Lung (tissue), 11 donors: ENCODE measurements at regions not wholly inside any gene's neighbourhood (a gene's known extent, or its start where the extent isn't known, plus 50 kb on each side); places are given as distances from the start of the nearest gene placed in this dataset.

Experiments used
- ATAC-seq: fragments of 200-7000 bp; cut with Tn5 transposase; one replicate; pipeline ENCODE4 v1.9.1; 2020; ENCODE audit warnings: moderate number of reproducible peaks; ENCODE audit not compliant: insufficient read depth, low FRiP score
- DNase-seq, 3 donors: peaks; one replicate each; pipeline ENCODE4 v3.0.0-alpha.2; 2013 to 2017
- H3K27ac ChIP-seq, 2 donors: one replicate each; pipeline ENCODE4 v1.5.1; 2013; ENCODE audit warnings: mild to moderate bottlenecking in 2 of 2, moderate library complexity in 2 of 2, control low read depth in 1 of 2, inconsistent platforms in 1 of 2, low read depth in 1 of 2, low read length in 1 of 2
- H3K27me3 ChIP-seq, 3 donors: one replicate each; pipeline ENCODE4 v1.5.1; 2013; ENCODE audit warnings: low read length in 2 of 3; ENCODE audit not compliant: control insufficient read depth in 3 of 3, insufficient read depth in 3 of 3
- H3K36me3 ChIP-seq, 4 donors: one replicate each; pipeline ENCODE4 v1.5.1; 2013; ENCODE audit warnings: low read length in 4 of 4, mild to moderate bottlenecking in 1 of 4, moderate library complexity in 1 of 4; ENCODE audit not compliant: control insufficient read depth in 4 of 4, insufficient read depth in 4 of 4
- H3K4me1 ChIP-seq, 5 donors: one replicate each; pipeline ENCODE4 v1.5.1; 2013; ENCODE audit warnings: low read length in 5 of 5, mild to moderate bottlenecking in 2 of 5, moderate library complexity in 1 of 5; ENCODE audit not compliant: control insufficient read depth in 5 of 5, insufficient read depth in 5 of 5
- H3K4me3 ChIP-seq: one replicate; pipeline ENCODE4 v1.5.1; 2013; ENCODE audit warnings: mild to moderate bottlenecking, control low read depth, moderate library complexity
- H3K9ac ChIP-seq, 2 donors: one replicate each; pipeline ENCODE4 v1.5.1; 2013; ENCODE audit warnings: low read length in 2 of 2, control low read depth in 1 of 2; ENCODE audit not compliant: insufficient read depth in 1 of 2
- H3K9me3 ChIP-seq, 4 donors: one replicate each; pipeline ENCODE4 v1.5.1; 2013; ENCODE audit warnings: low read length in 3 of 4, mild to moderate bottlenecking in 1 of 4, moderate library complexity in 1 of 4; ENCODE audit not compliant: control insufficient read depth in 4 of 4, insufficient read depth in 3 of 4
- CTCF ChIP-seq: IDR thresholded peaks from 2 replicates; pipeline ENCODE4 v1.5.1; 2012; ENCODE audit warnings: mild to moderate bottlenecking; ENCODE audit errors: control extremely low read depth, extremely low read depth
- WGBS, 2 donors: extraction: QIAGEN DNeasy Blood & Tissue Kit; methylation state at CpG; one replicate each; pipeline ENCODE4 v1.1.7; 2013; 5-methylcytosine and 5-hydroxymethylcytosine counted together
- donor health status: control.
- donor health status: control.
- donor health status: Bipolar disorder and iron deficiency.
- donor health status: healthy.
- donor health status: DM: yes; HTN: yes; CAD: no.

DNA sequence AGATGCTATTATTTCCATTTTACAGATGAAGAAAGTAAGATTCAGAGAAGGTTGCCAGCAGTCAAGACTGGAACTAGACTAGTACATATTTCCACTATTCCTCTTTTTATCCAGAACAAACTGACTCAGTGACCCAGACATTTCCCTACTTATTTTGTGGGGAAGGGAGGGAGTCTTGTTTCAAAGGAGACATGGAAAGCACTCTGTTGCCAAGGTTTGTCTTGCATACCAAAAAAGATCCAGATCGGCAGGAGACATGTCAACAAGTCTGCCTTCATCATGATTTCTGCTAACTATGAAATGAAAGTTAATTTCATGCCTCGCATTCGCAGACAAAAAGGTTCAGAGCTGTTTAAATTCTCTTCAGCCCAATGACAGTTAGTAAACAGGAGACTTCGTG lies 328.3 kb downstream of the DHX15 start:
- Histone ChIP-seq H3K4me1 (peaks cover under 1 to 4% (median under 1%) of the 10 kb centered on the region in 5 donors), H3K9me3 (no peaks in the 10 kb centered on the region), H3K27ac (no peak overlapping the region), H3K27me3 (no peaks in the 10 kb centered on the region), H3K9ac (no peak overlapping the region), H3K36me3 (no peaks in the 10 kb centered on the region), H3K4me3 (no peak overlapping the region)
- no peak for TF ChIP-seq CTCF
- no peak for ATAC-seq
- WGBS, 2 donors: 66 to 79% methylated on average over 4 of the region's 4 CpGs
- DNase-seq: no peak

- no peak overlapping the region for H3K9ac ChIP-seq
- H3K27me3 ChIP-seq: no peaks in the 10 kb centered on the region
- 34 to 44% methylated on average over 2 of the region's 2 CpGs for WGBS, 2 donors
- no peaks in the 10 kb centered on the region for H3K9me3 ChIP-seq
- no peak overlapping the region for H3K4me3 ChIP-seq
- no peak overlapping the region for H3K27ac ChIP-seq
- no peak for DNase-seq
- peaks cover 4 to 11% (median 5%) of the 10 kb centered on the region in 5 donors for H3K4me1 ChIP-seq
- TF ChIP-seq CTCF: no peak
- ATAC-seq: no peak
- no peaks in the 10 kb centered on the region for H3K36me3 ChIP-seq
These were observed 332.2 kb downstream of the DHX15 start for GRCh38 chr4:24252121-24252520.

GRCh38 chr4:24251589-24251988 lies 332.8 kb downstream of the DHX15 start:
- 79 to 91% methylated on average over 2 of the region's 2 CpGs for WGBS, 2 donors
- no peak for ATAC-seq

More at GRCh38 chr4:24251589-24251988, 332.8 kb downstream of the DHX15 start:
- Histone ChIP-seq H3K4me3 (no peak overlapping the region), H3K4me1 (peaks cover 4 to 11% (median 5%) of the 10 kb centered on the region in 5 donors), H3K36me3 (no peaks in the 10 kb centered on the region), H3K27ac (no peak overlapping the region), H3K9me3 (no peaks in the 10 kb centered on the region), H3K27me3 (no peaks in the 10 kb centered on the region), H3K9ac (no peak overlapping the region)
- no peak for DNase-seq
- TF ChIP-seq CTCF: no peak
